ENCODE measurements at regions not wholly inside any gene's neighbourhood (a gene's known extent, or its start where the extent isn't known, plus 50 kb on each side); places are given as distances from the start of the nearest gene placed in this dataset.
"Not testable (repeated sequence)": the region's sequence is repeated elsewhere in the genome, so short reads cannot be mapped to it uniquely, and the experiment has no call there.

GRCh38 chr5:34436761-34437501 is 219.2 kb upstream of the RAI14 start:
- H3K9me3 ChIP-seq (ENCODE audit: insufficient read depth, low read length) = no peaks in the 10 kb centered on the region
- no peaks in the 10 kb centered on the region for H3K27me3 ChIP-seq (ENCODE audit: insufficient read depth, insufficient read length)
- no peak for TF ChIP-seq YY1 (IDR thresholded peaks at IDR 0.05; ENCODE audit: insufficient read depth, insufficient read length)
- no peak for TF ChIP-seq SUZ12 (IDR thresholded peaks at IDR 0.05; ENCODE audit: extremely low read depth, insufficient read depth, insufficient read length)
- no peak for TF ChIP-seq ZNF274 (IDR thresholded peaks at IDR 0.05; ENCODE audit: low read depth, low read length)
- DNase-seq (ENCODE audit: low read depth, low spot score) = no peak
- H3K36me3 ChIP-seq (ENCODE audit: insufficient read depth, insufficient read length, low read length) = no peaks in the 10 kb centered on the region
- H3K4me1 ChIP-seq (ENCODE audit: insufficient read depth, insufficient read length) = no peaks in the 10 kb centered on the region
- H3K9ac ChIP-seq (ENCODE audit: insufficient read length, low read depth) = no peak overlapping the region
- H3K4me3 ChIP-seq (ENCODE audit: insufficient read length, low read depth) = no peak overlapping the region

GRCh38 chr5:34439601-34440000 is 216.5 kb upstream of the RAI14 start:
- Histone ChIP-seq H3K9me3 (ENCODE audit: insufficient read depth, low read length) (no peaks in the 10 kb centered on the region), H3K27me3 (ENCODE audit: insufficient read depth, insufficient read length) (no peaks in the 10 kb centered on the region), H3K9ac (ENCODE audit: insufficient read length, low read depth) (no peak overlapping the region), H3K4me3 (ENCODE audit: insufficient read length, low read depth) (no peak overlapping the region), H3K4me1 (ENCODE audit: insufficient read depth, insufficient read length) (no peaks in the 10 kb centered on the region), H3K36me3 (ENCODE audit: insufficient read depth, insufficient read length, low read length) (no peaks in the 10 kb centered on the region)
- TF ChIP-seq ZNF274 (IDR thresholded peaks at IDR 0.05; ENCODE audit: low read depth, low read length) = no peak
- TF ChIP-seq SUZ12 (IDR thresholded peaks at IDR 0.05; ENCODE audit: extremely low read depth, insufficient read depth, insufficient read length) = no peak
- TF ChIP-seq YY1 (IDR thresholded peaks at IDR 0.05; ENCODE audit: insufficient read depth, insufficient read length) = no peak
- no peak for DNase-seq (ENCODE audit: low read depth, low spot score)

GRCh38 chr5:34441767-34442166 is 214.4 kb upstream of the RAI14 start:
- H3K9ac ChIP-seq (ENCODE audit: insufficient read length, low read depth); H3K27me3 ChIP-seq (ENCODE audit: insufficient read depth, insufficient read length); H3K4me3 ChIP-seq (ENCODE audit: insufficient read length, low read depth); DNase-seq (ENCODE audit: low read depth, low spot score); H3K9me3 ChIP-seq (ENCODE audit: insufficient read depth, low read length); H3K36me3 ChIP-seq (ENCODE audit: insufficient read depth, insufficient read length, low read length); H3K4me1 ChIP-seq (ENCODE audit: insufficient read depth, insufficient read length): not testable (repeated sequence)

- H3K36me3 ChIP-seq (ENCODE audit: insufficient read depth, insufficient read length, low read length) = no peaks in the 10 kb centered on the region
- no peak overlapping the region for H3K9ac ChIP-seq (ENCODE audit: insufficient read length, low read depth)
- H3K4me3 ChIP-seq (ENCODE audit: insufficient read length, low read depth) = no peak overlapping the region
- no peak for TF ChIP-seq SUZ12 (IDR thresholded peaks at IDR 0.05; ENCODE audit: extremely low read depth, insufficient read depth, insufficient read length)
- no peak for TF ChIP-seq ZNF274 (IDR thresholded peaks at IDR 0.05; ENCODE audit: low read depth, low read length)
- TF ChIP-seq YY1 (IDR thresholded peaks at IDR 0.05; ENCODE audit: insufficient read depth, insufficient read length) = no peak
- H3K4me1 ChIP-seq (ENCODE audit: insufficient read depth, insufficient read length) = no peaks in the 10 kb centered on the region
- no peak for DNase-seq (ENCODE audit: low read depth, low spot score)
- no peaks in the 10 kb centered on the region for H3K9me3 ChIP-seq (ENCODE audit: insufficient read depth, low read length)
- no peaks in the 10 kb centered on the region for H3K27me3 ChIP-seq (ENCODE audit: insufficient read depth, insufficient read length)
Measured at GRCh38 chr5:34447424-34447823, 208.7 kb upstream of the RAI14 start.

- no peak for DNase-seq (ENCODE audit: low read depth, low spot score)
- Histone ChIP-seq H3K27me3 (ENCODE audit: insufficient read depth, insufficient read length) (no peaks in the 10 kb centered on the region), H3K9me3 (ENCODE audit: insufficient read depth, low read length) (no peaks in the 10 kb centered on the region), H3K4me3 (ENCODE audit: insufficient read length, low read depth) (no peak overlapping the region), H3K4me1 (ENCODE audit: insufficient read depth, insufficient read length) (no peaks in the 10 kb centered on the region), H3K36me3 (ENCODE audit: insufficient read depth, insufficient read length, low read length) (no peaks in the 10 kb centered on the region), H3K9ac (ENCODE audit: insufficient read length, low read depth) (no peak overlapping the region)
- TF ChIP-seq SUZ12 (IDR thresholded peaks at IDR 0.05; ENCODE audit: extremely low read depth, insufficient read depth, insufficient read length) (no peak), YY1 (IDR thresholded peaks at IDR 0.05; ENCODE audit: insufficient read depth, insufficient read length) (no peak), ZNF274 (IDR thresholded peaks at IDR 0.05; ENCODE audit: low read depth, low read length) (no peak)
Measured at GRCh38 chr5:34449639-34450038, 206.5 kb upstream of the RAI14 start.

- Histone ChIP-seq H3K36me3 (ENCODE audit: insufficient read depth, insufficient read length, low read length) (no peaks in the 10 kb centered on the region), H3K9me3 (ENCODE audit: insufficient read depth, low read length) (no peaks in the 10 kb centered on the region), H3K9ac (ENCODE audit: insufficient read length, low read depth) (no peak overlapping the region), H3K4me1 (ENCODE audit: insufficient read depth, insufficient read length) (no peaks in the 10 kb centered on the region), H3K27me3 (ENCODE audit: insufficient read depth, insufficient read length) (no peaks in the 10 kb centered on the region), H3K4me3 (ENCODE audit: insufficient read length, low read depth) (no peak overlapping the region)
- no peak for DNase-seq (ENCODE audit: low read depth, low spot score)
- TF ChIP-seq ZNF274 (IDR thresholded peaks at IDR 0.05; ENCODE audit: low read depth, low read length) (no peak), YY1 (IDR thresholded peaks at IDR 0.05; ENCODE audit: insufficient read depth, insufficient read length) (no peak), SUZ12 (IDR thresholded peaks at IDR 0.05; ENCODE audit: extremely low read depth, insufficient read depth, insufficient read length) (no peak)
Measured at GRCh38 chr5:34450338-34450737, 205.8 kb upstream of the RAI14 start.

GRCh38 chr5:34452170-34452828 is 203.8 kb upstream of the RAI14 start:
- H3K4me1 ChIP-seq (ENCODE audit: insufficient read depth, insufficient read length) = no peaks in the 10 kb centered on the region
- TF ChIP-seq YY1 (IDR thresholded peaks at IDR 0.05; ENCODE audit: insufficient read depth, insufficient read length) = no peak
- no peak overlapping the region for H3K9ac ChIP-seq (ENCODE audit: insufficient read length, low read depth)
- no peaks in the 10 kb centered on the region for H3K27me3 ChIP-seq (ENCODE audit: insufficient read depth, insufficient read length)
- no peaks in the 10 kb centered on the region for H3K9me3 ChIP-seq (ENCODE audit: insufficient read depth, low read length)
- no peaks in the 10 kb centered on the region for H3K36me3 ChIP-seq (ENCODE audit: insufficient read depth, insufficient read length, low read length)
- no peak for DNase-seq (ENCODE audit: low read depth, low spot score)
- H3K4me3 ChIP-seq (ENCODE audit: insufficient read length, low read depth) = no peak overlapping the region

Measured in NT2/D1 (cell line).